ENCODE measurements at regions not wholly inside any gene's neighbourhood (a gene's known extent, or its start where the extent isn't known, plus 50 kb on each side); places are given as distances from the start of the nearest gene placed in this dataset.

- ATAC-seq, result no peak
- Mint-ChIP-seq H3K4me1 (peaks cover 45% of the 10 kb centered on the region), H3K27ac (peak overlapping the region; percentile 100), H3K4me3 (peak overlapping the region; percentile 73), H3K36me3 (ENCODE audit: low read depth) (no peaks in the 10 kb centered on the region), H3K27me3 (no peaks in the 10 kb centered on the region)
- no peaks in the 10 kb centered on the region for H3K9me3 ChIP-seq (ENCODE audit: control insufficient read depth, low read length, poor library complexity, severe bottlenecking)
- no peak for DNase-seq
Measured at GRCh38 chr2:9778471-9779316, 64.6 kb upstream of the TAF1B start.

GRCh38 chr2:9779596-9780264 is 63.5 kb upstream of the TAF1B start:
- Mint-ChIP-seq H3K36me3 (ENCODE audit: low read depth) (no peaks in the 10 kb centered on the region), H3K27ac (peak overlapping the region; percentile 100), H3K27me3 (no peaks in the 10 kb centered on the region), H3K4me1 (peaks cover 55% of the 10 kb centered on the region), H3K4me3 (peak overlapping the region; percentile 93)
- DNase-seq, result peak; percentile 39 to 47 (median 39)
- ATAC-seq, result peak; percentile 55
- H3K9me3 ChIP-seq (ENCODE audit: control insufficient read depth, low read length, poor library complexity, severe bottlenecking), result no peaks in the 10 kb centered on the region

GRCh38 chr2:9780368-9781130 is 62.7 kb upstream of the TAF1B start:
- no peaks in the 10 kb centered on the region for H3K27me3 Mint-ChIP-seq
- H3K9me3 ChIP-seq (ENCODE audit: control insufficient read depth, low read length, poor library complexity, severe bottlenecking), result no peaks in the 10 kb centered on the region
- no peaks in the 10 kb centered on the region for H3K36me3 Mint-ChIP-seq (ENCODE audit: low read depth)
- peak in 1 of 3 donors; percentile 36 for DNase-seq
- peak; percentile 29 for ATAC-seq
- H3K4me3 Mint-ChIP-seq, result peak overlapping the region; percentile 93
- peak overlapping the region; percentile 100 for H3K27ac Mint-ChIP-seq
- H3K4me1 Mint-ChIP-seq, result peaks cover 55% of the 10 kb centered on the region

- ATAC-seq (no peak), DNase-seq (no peak)
- Mint-ChIP-seq H3K36me3 (ENCODE audit: low read depth) (no peaks in the 10 kb centered on the region), H3K27ac (peak overlapping the region; percentile 100), H3K27me3 (no peaks in the 10 kb centered on the region), H3K4me3 (peak overlapping the region; percentile 93), H3K4me1 (peaks cover 53% of the 10 kb centered on the region)
- no peaks in the 10 kb centered on the region for H3K9me3 ChIP-seq (ENCODE audit: control insufficient read depth, low read length, poor library complexity, severe bottlenecking)
Measured at GRCh38 chr2:9781252-9781651, 62.0 kb upstream of the TAF1B start.

GRCh38 chr2:9782197-9782719 is 61.0 kb upstream of the TAF1B start:
- Mint-ChIP-seq H3K27ac (peak overlapping the region; percentile 100), H3K4me1 (peaks cover 53% of the 10 kb centered on the region), H3K4me3 (peak overlapping the region; percentile 91), H3K27me3 (no peaks in the 10 kb centered on the region), H3K36me3 (ENCODE audit: low read depth) (no peaks in the 10 kb centered on the region)
- peak; percentile 51 to 71 (median 64) for DNase-seq
- H3K9me3 ChIP-seq (ENCODE audit: control insufficient read depth, low read length, poor library complexity, severe bottlenecking), result no peaks in the 10 kb centered on the region
- peak; percentile 79 for ATAC-seq

GRCh38 chr2:9789371-9789770 is 53.9 kb upstream of the TAF1B start:
- Mint-ChIP-seq H3K36me3 (ENCODE audit: low read depth) (no peaks in the 10 kb centered on the region), H3K4me3 (no peak overlapping the region), H3K27me3 (no peaks in the 10 kb centered on the region), H3K27ac (peak overlapping the region; percentile 90), H3K4me1 (peaks cover 9% of the 10 kb centered on the region)
- no peaks in the 10 kb centered on the region for H3K9me3 ChIP-seq (ENCODE audit: control insufficient read depth, low read length, poor library complexity, severe bottlenecking)
- DNase-seq (no peak), ATAC-seq (no peak)

- no peak overlapping the region for H3K4me3 Mint-ChIP-seq
- H3K9me3 ChIP-seq (ENCODE audit: control insufficient read depth, low read length, poor library complexity, severe bottlenecking), result no peaks in the 10 kb centered on the region
- H3K4me1 Mint-ChIP-seq, result peaks cover 8% of the 10 kb centered on the region
- no peaks in the 10 kb centered on the region for H3K36me3 Mint-ChIP-seq (ENCODE audit: low read depth)
- ATAC-seq (no peak), DNase-seq (no peak)
- peak overlapping the region; percentile 90 for H3K27ac Mint-ChIP-seq
- H3K27me3 Mint-ChIP-seq, result no peaks in the 10 kb centered on the region
Measured at GRCh38 chr2:9790702-9791225, 52.5 kb upstream of the TAF1B start.

- Mint-ChIP-seq H3K27me3 (no peaks in the 10 kb centered on the region), H3K4me3 (peak overlapping the region; percentile 57), H3K36me3 (ENCODE audit: low read depth) (no peaks in the 10 kb centered on the region), H3K27ac (peak overlapping the region; percentile 90), H3K4me1 (peaks cover 10% of the 10 kb centered on the region)
- no peaks in the 10 kb centered on the region for H3K9me3 ChIP-seq (ENCODE audit: control insufficient read depth, low read length, poor library complexity, severe bottlenecking)
- no peak for ATAC-seq
- no peak for DNase-seq
Measured at GRCh38 chr2:9791711-9792110, 51.6 kb upstream of the TAF1B start.

- peak overlapping the region; percentile 77 for H3K27ac Mint-ChIP-seq
- no peak for DNase-seq
Measured at GRCh38 chr2:9793156-9793917, 49.9 kb upstream of the TAF1B start.

More at GRCh38 chr2:9793156-9793917, 49.9 kb upstream of the TAF1B start:
- no peaks in the 10 kb centered on the region for H3K36me3 Mint-ChIP-seq (ENCODE audit: low read depth)
- H3K4me1 Mint-ChIP-seq, result peaks cover 12% of the 10 kb centered on the region
- H3K9me3 ChIP-seq (ENCODE audit: control insufficient read depth, low read length, poor library complexity, severe bottlenecking), result no peaks in the 10 kb centered on the region
- ATAC-seq, result no peak
- no peak overlapping the region for H3K4me3 Mint-ChIP-seq
- no peaks in the 10 kb centered on the region for H3K27me3 Mint-ChIP-seq

Measured in T-helper 17 cell (primary cell).